HG02885 (cell line): ENCODE measurements at regions not wholly inside any gene's neighbourhood (a gene's known extent, or its start where the extent isn't known, plus 50 kb on each side); places are given as distances from the start of the nearest gene placed in this dataset.

Experiments
- ATAC-seq: cut with Tn5 transposase; IDR thresholded peaks from one replicate; pipeline ENCODE4 v1.9.1; 2021; ENCODE audit warnings: mild to moderate bottlenecking; ENCODE audit not compliant: unreplicated experiment, poor library complexity

GRCh38 chr1:101745551-101746270, 251.0 kb downstream of the OLFM3 start:
- ATAC-seq, result no peak

- ATAC-seq, result no peak
Observed at GRCh38 chr1:101748077-101748476, 248.6 kb downstream of the OLFM3 start.
